ENCODE measurements at regions not wholly inside any gene's neighbourhood (a gene's known extent, or its start where the extent isn't known, plus 50 kb on each side); places are given as distances from the start of the nearest gene placed in this dataset.

- TF ChIP-seq EZH2 (IDR thresholded peaks at IDR 0.05; ENCODE audit: borderline replicate concordance, low read depth, low read length, severe bottlenecking) (no peak), POLR2A (IDR thresholded peaks at IDR 0.05; ENCODE audit: low read depth, low read length) (no peak), POLR2AphosphoS5 (IDR thresholded peaks at IDR 0.05; ENCODE audit: insufficient read depth, low read depth, low read length) (no peak), GATA2 (IDR thresholded peaks at IDR 0.05; ENCODE audit: insufficient read depth, insufficient read length, low read depth, low read length) (no peak), MYC (IDR thresholded peaks at IDR 0.05; ENCODE audit: low read depth, low read length) (no peak), FOS (IDR thresholded peaks at IDR 0.05; ENCODE audit: borderline replicate concordance, insufficient read depth, low read length) (no peak), MAX (IDR thresholded peaks at IDR 0.05; ENCODE audit: insufficient read depth, insufficient read length) (no peak), JUN (IDR thresholded peaks at IDR 0.05; ENCODE audit: borderline replicate concordance, insufficient read depth, insufficient read length, low read depth) (no peak)
- TF ChIP-seq, protein P1, sequence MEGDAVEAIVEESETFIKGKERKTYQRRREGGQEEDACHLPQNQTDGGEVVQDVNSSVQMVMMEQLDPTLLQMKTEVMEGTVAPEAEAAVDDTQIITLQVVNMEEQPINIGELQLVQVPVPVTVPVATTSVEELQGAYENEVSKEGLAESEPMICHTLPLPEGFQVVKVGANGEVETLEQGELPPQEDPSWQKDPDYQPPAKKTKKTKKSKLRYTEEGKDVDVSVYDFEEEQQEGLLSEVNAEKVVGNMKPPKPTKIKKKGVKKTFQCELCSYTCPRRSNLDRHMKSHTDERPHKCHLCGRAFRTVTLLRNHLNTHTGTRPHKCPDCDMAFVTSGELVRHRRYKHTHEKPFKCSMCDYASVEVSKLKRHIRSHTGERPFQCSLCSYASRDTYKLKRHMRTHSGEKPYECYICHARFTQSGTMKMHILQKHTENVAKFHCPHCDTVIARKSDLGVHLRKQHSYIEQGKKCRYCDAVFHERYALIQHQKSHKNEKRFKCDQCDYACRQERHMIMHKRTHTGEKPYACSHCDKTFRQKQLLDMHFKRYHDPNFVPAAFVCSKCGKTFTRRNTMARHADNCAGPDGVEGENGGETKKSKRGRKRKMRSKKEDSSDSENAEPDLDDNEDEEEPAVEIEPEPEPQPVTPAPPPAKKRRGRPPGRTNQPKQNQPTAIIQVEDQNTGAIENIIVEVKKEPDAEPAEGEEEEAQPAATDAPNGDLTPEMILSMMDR (IDR thresholded peaks at IDR 0.05; ENCODE audit: extremely low read depth in 1 of 2, insufficient read depth in 1 of 2, low read depth in 1 of 2, low read length in 2 of 2): no peak
Observed at GRCh38 chr4:58600290-58600689, 1490.1 kb upstream of the IGFBP7 start.

Data from endothelial cell of umbilical vein (primary cell).